ENCODE measurements at regions not wholly inside any gene's neighbourhood (a gene's known extent, or its start where the extent isn't known, plus 50 kb on each side); places are given as distances from the start of the nearest gene placed in this dataset.
"Not testable (repeated sequence)": the region's sequence is repeated elsewhere in the genome, so short reads cannot be mapped to it uniquely, and the experiment has no call there.

- not testable (repeated sequence) for DNase-seq (ENCODE audit: low spot score)
Observed at GRCh38 chr15:24509714-24510113, 165.9 kb upstream of the NPAP1 start.

- DNase-seq (ENCODE audit: low spot score): not testable (repeated sequence)
Observed at GRCh38 chr15:24511598-24511997, 164.0 kb upstream of the NPAP1 start.

- not testable (repeated sequence) for DNase-seq (ENCODE audit: low spot score)
Observed at GRCh38 chr15:24518772-24519171, 156.8 kb upstream of the NPAP1 start.

DNA sequence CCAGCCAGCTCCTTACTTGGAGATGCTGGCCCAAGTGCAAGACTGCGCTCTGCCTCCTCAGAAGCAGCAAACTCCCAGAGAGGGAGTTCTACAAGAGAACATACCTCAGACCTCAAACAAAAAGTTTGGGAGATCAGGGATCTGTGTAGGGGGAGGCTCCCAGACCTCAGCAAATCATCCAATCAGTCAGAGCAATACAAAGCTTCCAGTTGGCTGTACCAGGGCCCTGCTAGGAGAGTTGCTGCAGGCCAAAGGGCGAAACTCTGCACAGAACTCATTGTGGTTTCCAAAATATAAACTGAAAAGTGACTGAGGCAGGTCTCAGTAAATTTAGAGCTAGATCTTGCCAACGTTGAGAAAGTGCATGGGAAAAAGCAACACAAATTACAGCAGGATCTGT, 144.3 kb upstream of the NPAP1 start:
- not testable (repeated sequence) for DNase-seq (ENCODE audit: low spot score)

DNA sequence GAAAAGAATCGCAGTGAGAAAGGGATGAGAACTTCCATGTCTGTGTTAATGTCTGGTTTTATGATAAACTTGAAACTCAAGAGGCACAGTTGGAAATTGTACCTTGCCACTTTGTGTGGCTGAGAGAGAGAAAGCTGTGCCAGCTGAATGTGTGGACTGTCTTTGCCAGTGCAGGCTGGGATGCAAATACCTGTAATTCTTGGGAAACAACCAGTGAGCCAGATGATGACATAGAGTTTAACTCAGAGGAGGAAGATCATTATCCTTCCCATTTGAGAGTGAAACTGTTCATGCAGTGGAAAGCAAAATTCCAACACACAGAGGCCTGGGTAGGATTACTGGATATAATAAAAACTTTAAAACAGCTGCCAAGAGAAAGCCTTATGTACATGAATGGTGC, 141.5 kb upstream of the NPAP1 start:
- not testable (repeated sequence) for DNase-seq (ENCODE audit: low spot score)

GRCh38 chr15:24557281-24557680, 118.3 kb upstream of the NPAP1 start:
- DNase-seq (ENCODE audit: low spot score): not testable (repeated sequence)

DNA sequence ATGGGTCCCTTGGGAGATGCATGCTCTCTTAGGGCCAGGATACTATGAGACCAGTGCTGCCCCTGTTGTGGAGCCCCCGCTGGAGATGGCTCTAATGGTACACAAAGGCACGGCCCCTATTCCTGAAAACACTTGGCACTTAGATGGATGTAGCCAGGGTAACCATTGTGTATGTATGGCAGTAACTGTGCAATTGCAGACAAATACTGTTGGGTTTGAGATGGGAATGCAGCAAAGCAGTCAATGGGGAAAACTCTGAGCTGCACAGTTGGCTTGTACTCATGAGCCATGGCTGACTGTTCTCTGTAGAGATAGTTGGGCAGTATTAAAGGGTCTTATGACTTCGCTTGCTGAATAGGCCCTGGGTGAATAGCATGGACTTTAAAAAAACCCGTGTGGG, 67.9 kb upstream of the NPAP1 start:
- DNase-seq (ENCODE audit: low spot score): no peak

- no peak for DNase-seq (ENCODE audit: low spot score)
Observed at GRCh38 chr15:24617646-24618045, 57.9 kb upstream of the NPAP1 start.

DNA sequence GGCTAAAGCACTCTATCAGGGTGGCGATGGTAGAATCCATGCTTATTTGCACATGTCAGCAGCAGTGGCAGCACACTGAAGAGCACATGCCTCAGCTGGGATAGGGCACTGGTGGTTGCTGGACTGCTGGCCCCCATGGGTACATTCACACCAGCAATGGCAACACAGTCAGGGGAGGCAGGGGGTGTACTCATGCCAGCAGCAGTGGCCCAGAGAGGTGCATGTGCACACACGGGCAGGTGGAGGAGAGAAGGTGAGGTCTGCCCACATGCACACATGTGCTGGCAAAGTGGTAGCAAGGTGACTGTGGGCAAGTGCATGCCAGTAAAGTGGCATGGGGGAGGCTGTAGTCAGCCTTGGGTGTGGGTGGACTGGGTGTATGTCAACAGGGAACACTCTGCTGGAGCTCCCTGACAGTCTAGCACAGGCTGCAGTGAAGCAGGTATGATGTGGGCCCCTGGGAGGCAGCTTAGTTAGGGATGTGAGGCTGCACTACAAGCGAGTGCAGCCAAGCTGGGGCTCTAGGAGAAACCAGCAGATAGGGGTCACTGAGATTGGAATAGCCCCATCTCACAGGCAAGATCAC, 53.9 kb upstream of the NPAP1 start:
- DNase-seq (ENCODE audit: low spot score): no peak

All from Ammon's horn (tissue), 1 donor.